ENCODE measurements at regions not wholly inside any gene's neighbourhood (a gene's known extent, or its start where the extent isn't known, plus 50 kb on each side); places are given as distances from the start of the nearest gene placed in this dataset.

DNA sequence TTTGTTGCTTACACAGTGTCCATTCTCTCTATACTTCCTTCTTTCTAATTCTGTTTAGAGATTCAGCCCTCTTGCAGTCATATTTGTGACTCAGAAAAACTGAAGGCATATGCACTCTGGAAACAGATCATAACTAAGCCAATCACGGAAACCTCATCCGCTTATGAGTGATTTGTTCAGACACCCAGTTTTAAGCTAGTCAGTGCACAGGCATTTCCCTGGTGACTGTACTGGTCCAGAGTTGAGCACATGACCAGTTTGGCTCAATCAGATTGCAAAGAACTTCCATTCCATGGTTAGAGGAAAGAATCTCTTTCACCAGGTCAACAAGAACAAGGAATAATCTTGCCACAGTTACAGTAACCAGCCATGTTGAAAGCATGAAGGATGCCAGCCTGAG, 69.2 kb upstream of the SGIP1 start:
- TF ChIP-seq, protein P1, sequence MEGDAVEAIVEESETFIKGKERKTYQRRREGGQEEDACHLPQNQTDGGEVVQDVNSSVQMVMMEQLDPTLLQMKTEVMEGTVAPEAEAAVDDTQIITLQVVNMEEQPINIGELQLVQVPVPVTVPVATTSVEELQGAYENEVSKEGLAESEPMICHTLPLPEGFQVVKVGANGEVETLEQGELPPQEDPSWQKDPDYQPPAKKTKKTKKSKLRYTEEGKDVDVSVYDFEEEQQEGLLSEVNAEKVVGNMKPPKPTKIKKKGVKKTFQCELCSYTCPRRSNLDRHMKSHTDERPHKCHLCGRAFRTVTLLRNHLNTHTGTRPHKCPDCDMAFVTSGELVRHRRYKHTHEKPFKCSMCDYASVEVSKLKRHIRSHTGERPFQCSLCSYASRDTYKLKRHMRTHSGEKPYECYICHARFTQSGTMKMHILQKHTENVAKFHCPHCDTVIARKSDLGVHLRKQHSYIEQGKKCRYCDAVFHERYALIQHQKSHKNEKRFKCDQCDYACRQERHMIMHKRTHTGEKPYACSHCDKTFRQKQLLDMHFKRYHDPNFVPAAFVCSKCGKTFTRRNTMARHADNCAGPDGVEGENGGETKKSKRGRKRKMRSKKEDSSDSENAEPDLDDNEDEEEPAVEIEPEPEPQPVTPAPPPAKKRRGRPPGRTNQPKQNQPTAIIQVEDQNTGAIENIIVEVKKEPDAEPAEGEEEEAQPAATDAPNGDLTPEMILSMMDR (IDR thresholded peaks at IDR 0.05) = no peak

DNA sequence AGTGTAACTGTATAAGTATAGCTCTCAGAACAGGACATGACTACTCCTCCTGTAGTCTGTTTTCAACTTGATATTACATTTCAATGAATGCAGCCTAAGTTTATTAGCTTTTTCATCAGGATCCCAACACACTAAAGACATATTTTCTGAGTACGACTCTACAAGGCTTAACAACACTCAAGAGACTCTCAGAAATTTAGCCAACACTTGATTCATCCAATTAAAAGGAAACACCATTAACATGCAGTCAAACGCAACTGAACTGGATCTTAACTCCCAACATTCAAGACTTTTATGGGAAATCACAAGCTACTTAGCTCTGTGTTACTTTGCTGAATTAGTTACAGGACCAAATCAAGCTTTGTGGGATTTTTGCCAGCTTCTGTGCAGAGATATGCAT, 65.2 kb upstream of the SGIP1 start:
- TF ChIP-seq, protein P1 (IDR thresholded peaks at IDR 0.05) = no peak

DNA sequence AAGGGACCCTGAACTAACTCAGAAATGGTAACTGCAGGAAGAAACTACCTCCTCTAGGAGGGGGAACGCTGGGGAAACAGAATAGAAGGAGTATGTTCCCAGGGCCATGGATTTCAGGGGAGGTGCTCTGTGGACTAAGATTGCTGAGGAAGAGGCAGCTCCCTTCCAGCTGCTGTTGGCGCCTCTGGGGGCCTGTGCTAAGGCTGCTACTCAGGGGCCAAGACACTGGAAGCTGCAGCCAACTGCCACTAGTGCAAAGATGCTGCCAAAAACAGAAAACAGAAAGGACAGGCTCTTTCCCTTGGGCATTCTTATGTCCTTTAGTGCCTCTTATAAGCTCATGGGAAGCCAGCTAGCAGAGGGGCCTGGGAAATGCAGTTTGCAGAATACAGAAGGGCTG, 58.0 kb upstream of the SGIP1 start:
- TF ChIP-seq, protein P1 (IDR thresholded peaks at IDR 0.05) = no peak

DNA sequence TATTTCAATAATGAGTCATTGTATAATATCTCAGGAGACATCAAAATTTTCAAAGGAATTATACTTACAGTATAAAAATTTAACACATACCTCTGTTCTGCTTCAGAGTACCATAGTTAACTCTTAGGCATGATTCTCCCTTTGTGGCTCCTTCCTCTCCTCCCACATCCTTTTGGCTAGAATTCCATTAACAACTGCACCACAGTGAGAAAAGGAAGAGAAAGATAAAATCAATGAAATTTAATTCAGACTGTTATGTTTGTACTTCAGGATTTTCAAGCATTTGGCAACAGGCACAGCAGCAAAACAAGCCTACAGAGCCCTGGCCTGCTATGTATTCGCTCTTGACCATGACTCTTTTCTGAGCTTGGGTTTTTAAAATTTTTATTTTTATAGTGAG, 57.2 kb upstream of the SGIP1 start:
- TF ChIP-seq, protein P1 (IDR thresholded peaks at IDR 0.05) = no peak

DNA sequence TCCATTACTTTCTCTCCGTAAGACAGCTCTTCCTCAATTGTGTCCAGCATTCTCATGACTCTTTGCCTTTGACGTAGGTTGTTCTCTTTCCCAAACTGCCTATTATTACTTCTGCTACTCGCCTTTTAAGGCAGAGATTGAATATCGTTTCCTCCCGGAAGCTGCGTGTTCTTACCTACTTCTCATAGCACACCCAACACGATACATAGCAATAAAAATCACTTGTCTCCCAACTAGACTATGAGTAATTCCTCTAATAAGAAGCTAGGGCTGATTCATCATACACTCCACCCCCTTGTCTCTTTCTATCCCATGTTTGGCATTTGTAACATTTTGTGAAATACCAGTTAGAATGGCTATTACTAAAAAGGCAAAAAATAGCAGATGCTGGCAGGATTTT, 55.8 kb upstream of the SGIP1 start:
- TF ChIP-seq, protein P1 (IDR thresholded peaks at IDR 0.05) = no peak

DNA sequence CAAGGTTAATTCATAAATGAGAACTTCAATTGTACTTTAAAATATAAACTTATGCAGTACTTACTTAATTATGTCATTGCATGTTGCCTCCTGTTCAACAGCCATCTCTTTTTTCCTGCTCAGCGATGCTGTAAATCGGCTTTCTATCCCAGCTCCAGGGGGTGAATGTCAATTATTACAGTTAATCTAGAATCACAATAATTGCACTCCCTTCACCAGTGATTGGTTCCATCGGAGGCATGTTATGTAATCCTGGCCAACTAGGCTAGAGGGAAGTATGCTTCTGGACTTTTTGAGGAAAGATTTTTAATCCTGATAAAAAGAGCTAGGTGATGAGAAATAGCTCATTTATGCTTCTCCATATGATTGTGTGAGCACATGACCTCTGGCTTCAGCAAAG, 53.8 kb upstream of the SGIP1 start:
- TF ChIP-seq, protein P1 (IDR thresholded peaks at IDR 0.05) = no peak

Measured in LNCAP (cell line).